Ecto neural progenitor cell (in vitro differentiated cells): ENCODE measurements at regions not wholly inside any gene's neighbourhood (a gene's known extent, or its start where the extent isn't known, plus 50 kb on each side); places are given as distances from the start of the nearest gene placed in this dataset.
"Not testable (repeated sequence)": the region's sequence is repeated elsewhere in the genome, so short reads cannot be mapped to it uniquely, and the experiment has no call there.

ENCODE experiments used
- DNase-seq: peaks from one replicate; pipeline ENCODE4 v3.0.0-alpha.2; 2018; ENCODE audit warnings: low spot score

GRCh38 chrX:89539150-89539549 lies 382.6 kb upstream of the TGIF2LX start:
- not testable (repeated sequence) for DNase-seq

GRCh38 chrX:89557146-89557545 lies 364.6 kb upstream of the TGIF2LX start:
- DNase-seq = not testable (repeated sequence)

- DNase-seq = not testable (repeated sequence)
These were observed 359.6 kb upstream of the TGIF2LX start for GRCh38 chrX:89562079-89562478.

GRCh38 chrX:89563107-89563506 lies 358.6 kb upstream of the TGIF2LX start:
- not testable (repeated sequence) for DNase-seq

- not testable (repeated sequence) for DNase-seq
These were observed 353.9 kb upstream of the TGIF2LX start for GRCh38 chrX:89567787-89568186.

GRCh38 chrX:89581868-89582267 lies 339.8 kb upstream of the TGIF2LX start:
- not testable (repeated sequence) for DNase-seq

- not testable (repeated sequence) for DNase-seq
These were observed 289.9 kb upstream of the TGIF2LX start for GRCh38 chrX:89631858-89632257.

- not testable (repeated sequence) for DNase-seq
These were observed 285.8 kb upstream of the TGIF2LX start for GRCh38 chrX:89635887-89636286.

- not testable (repeated sequence) for DNase-seq
These were observed 263.0 kb upstream of the TGIF2LX start for GRCh38 chrX:89658662-89659061.

GRCh38 chrX:89706481-89706880 lies 215.2 kb upstream of the TGIF2LX start:
- not testable (repeated sequence) for DNase-seq

- DNase-seq = not testable (repeated sequence)
These were observed 214.3 kb upstream of the TGIF2LX start for GRCh38 chrX:89707363-89707927.

GRCh38 chrX:89734367-89734766 lies 187.3 kb upstream of the TGIF2LX start:
- DNase-seq = not testable (repeated sequence)

- DNase-seq = not testable (repeated sequence)
These were observed 165.2 kb upstream of the TGIF2LX start for GRCh38 chrX:89756466-89756865.

- DNase-seq = not testable (repeated sequence)
These were observed 163.9 kb upstream of the TGIF2LX start for GRCh38 chrX:89757767-89758166.

GRCh38 chrX:89759076-89759685 lies 162.5 kb upstream of the TGIF2LX start:
- not testable (repeated sequence) for DNase-seq

GRCh38 chrX:89771639-89772038 lies 150.1 kb upstream of the TGIF2LX start:
- not testable (repeated sequence) for DNase-seq

GRCh38 chrX:89811440-89811839 lies 110.3 kb upstream of the TGIF2LX start:
- DNase-seq = not testable (repeated sequence)

GRCh38 chrX:89839723-89840122 lies 82.0 kb upstream of the TGIF2LX start:
- not testable (repeated sequence) for DNase-seq

- peak; percentile 47 for DNase-seq
These were observed 50.0 kb upstream of the TGIF2LX start for GRCh38 chrX:89871662-89872061.
